ENCODE measurements at regions not wholly inside any gene's neighbourhood (a gene's known extent, or its start where the extent isn't known, plus 50 kb on each side); places are given as distances from the start of the nearest gene placed in this dataset.
"Not testable (repeated sequence)": the region's sequence is repeated elsewhere in the genome, so short reads cannot be mapped to it uniquely, and the experiment has no call there.

DNA sequence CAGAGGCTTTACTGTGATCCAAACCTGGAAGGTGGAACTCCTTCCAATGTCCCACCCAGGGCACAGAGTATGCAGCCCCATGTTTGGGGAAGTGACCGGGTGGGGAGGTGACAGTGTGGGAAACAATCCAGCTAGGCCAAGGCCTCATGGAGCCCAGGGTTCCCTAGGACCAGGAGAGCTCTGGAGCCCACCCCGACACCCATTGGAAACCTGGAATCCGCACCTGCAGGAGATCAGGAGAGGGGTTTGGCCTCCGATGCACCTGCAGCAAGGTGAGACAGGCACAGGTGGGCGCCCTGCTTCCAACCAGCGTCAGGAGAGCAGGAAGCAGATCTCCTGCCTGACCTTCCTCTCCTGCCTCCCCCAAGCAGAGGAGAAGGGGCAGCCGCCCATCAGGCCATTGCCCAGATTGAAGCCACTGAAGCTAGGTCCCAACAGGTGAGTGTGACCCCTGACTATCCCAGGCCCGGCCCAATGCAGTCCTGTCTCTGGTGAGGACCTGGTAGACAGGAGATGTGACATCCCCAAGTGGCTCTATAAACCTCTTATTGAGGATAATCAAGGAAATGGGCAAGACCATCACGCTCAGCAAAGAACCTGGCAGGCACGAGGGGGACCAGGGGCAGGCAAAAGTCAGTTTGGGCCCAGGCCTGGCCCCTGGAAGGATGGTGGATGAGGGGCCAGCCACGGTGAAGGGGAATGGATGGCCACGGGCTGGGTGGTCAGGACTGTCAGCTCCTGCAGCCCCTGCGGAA lies 53.1 kb upstream of the CSPG4 start:
- in situ Hi-C loops (cut with HindIII; ENCODE audit: low sequenced_read_pairs); DNase-seq (ENCODE audit: low spot score): not testable (repeated sequence)

- DNase-seq (ENCODE audit: low spot score); in situ Hi-C loops (cut with HindIII; ENCODE audit: low sequenced_read_pairs): not testable (repeated sequence)
These were observed 52.4 kb upstream of the CSPG4 start for GRCh38 chr15:75764845-75765550.

GRCh38 chr15:75763635-75764600 lies 51.3 kb upstream of the CSPG4 start:
- in situ Hi-C loops (cut with HindIII; ENCODE audit: low sequenced_read_pairs), result not testable (repeated sequence)

GRCh38 chr15:75763137-75763611 lies 50.5 kb upstream of the CSPG4 start:
- DNase-seq (ENCODE audit: low spot score), result no peak
- in situ Hi-C loops (cut with HindIII; ENCODE audit: low sequenced_read_pairs), result no loop called here

More at GRCh38 chr15:75763635-75764600, 51.3 kb upstream of the CSPG4 start:
- DNase-seq (ENCODE audit: low spot score), result not testable (repeated sequence)

Data from G401 (cell line).